ENCODE measurements at regions not wholly inside any gene's neighbourhood (a gene's known extent, or its start where the extent isn't known, plus 50 kb on each side); places are given as distances from the start of the nearest gene placed in this dataset.
"Not testable (repeated sequence)": the region's sequence is repeated elsewhere in the genome, so short reads cannot be mapped to it uniquely, and the experiment has no call there.

DNA sequence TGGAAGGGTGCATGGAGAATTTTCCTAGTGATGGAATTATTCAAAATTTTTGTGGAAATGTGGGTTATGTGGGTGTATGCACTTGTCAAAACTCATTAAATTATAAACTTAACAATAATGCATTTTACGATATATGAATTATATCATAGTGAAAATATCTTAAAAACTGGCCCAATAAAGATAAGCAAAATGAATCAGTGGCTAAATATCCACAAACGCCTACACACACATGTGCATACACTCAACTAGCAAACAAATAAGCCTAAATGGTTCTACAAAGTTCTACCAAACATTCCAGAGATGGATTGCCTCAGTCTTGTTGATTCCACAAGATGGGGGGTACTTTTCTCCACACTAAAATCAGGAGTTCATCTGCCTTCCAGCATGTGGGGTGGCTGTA is 349.5 kb downstream of the TSHZ3 start:
- no peak for DNase-seq (ENCODE audit: low read depth)
- no peak overlapping the region for H3K4me3 ChIP-seq (ENCODE audit: low read depth, low read length)

- no peak overlapping the region for H3K4me3 ChIP-seq (ENCODE audit: low read depth, low read length)
- no peak for DNase-seq (ENCODE audit: low read depth)
Measured at GRCh38 chr19:30997222-30997621, 352.0 kb downstream of the TSHZ3 start.

- no peak overlapping the region for H3K4me3 ChIP-seq (ENCODE audit: low read depth, low read length)
- no peak for DNase-seq (ENCODE audit: low read depth)
Measured at GRCh38 chr19:30978639-30979038, 370.6 kb downstream of the TSHZ3 start.

GRCh38 chr19:30969591-30969990 is 379.6 kb downstream of the TSHZ3 start:
- no peak for DNase-seq (ENCODE audit: low read depth)
- no peak overlapping the region for H3K4me3 ChIP-seq (ENCODE audit: low read depth, low read length)

- H3K4me3 ChIP-seq (ENCODE audit: low read depth, low read length) = no peak overlapping the region
- no peak for DNase-seq (ENCODE audit: low read depth)
Measured at GRCh38 chr19:30968841-30969399, 380.3 kb downstream of the TSHZ3 start.

GRCh38 chr19:30968210-30968609 is 381.0 kb downstream of the TSHZ3 start:
- DNase-seq (ENCODE audit: low read depth) = no peak
- no peak overlapping the region for H3K4me3 ChIP-seq (ENCODE audit: low read depth, low read length)

- no peak for DNase-seq (ENCODE audit: low read depth)
- H3K4me3 ChIP-seq (ENCODE audit: low read depth, low read length) = no peak overlapping the region
Measured at GRCh38 chr19:30966486-30966885, 382.8 kb downstream of the TSHZ3 start.

DNA sequence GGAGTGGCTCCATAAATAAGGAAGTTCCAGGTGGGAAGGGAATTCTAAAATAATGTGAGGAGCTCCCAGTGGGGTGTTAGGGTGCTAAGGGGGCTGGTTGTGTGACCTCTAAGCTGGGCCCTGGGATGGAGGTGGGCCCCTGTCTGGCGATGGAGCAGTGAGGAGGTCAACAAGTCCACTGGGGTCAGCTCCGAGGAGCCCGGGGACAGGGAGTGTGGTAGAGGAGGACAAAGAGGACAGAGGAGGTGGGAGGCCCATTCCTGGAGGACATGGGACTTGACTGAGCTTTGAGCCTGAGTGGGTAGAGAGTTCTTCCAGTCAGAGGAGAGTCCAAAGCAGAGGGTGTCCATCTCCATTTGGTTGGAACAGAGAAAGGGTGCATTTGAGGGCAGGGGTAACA is 390.2 kb downstream of the TSHZ3 start:
- no peak for DNase-seq (ENCODE audit: low read depth)
- H3K4me3 ChIP-seq (ENCODE audit: low read depth, low read length) = no peak overlapping the region

DNA sequence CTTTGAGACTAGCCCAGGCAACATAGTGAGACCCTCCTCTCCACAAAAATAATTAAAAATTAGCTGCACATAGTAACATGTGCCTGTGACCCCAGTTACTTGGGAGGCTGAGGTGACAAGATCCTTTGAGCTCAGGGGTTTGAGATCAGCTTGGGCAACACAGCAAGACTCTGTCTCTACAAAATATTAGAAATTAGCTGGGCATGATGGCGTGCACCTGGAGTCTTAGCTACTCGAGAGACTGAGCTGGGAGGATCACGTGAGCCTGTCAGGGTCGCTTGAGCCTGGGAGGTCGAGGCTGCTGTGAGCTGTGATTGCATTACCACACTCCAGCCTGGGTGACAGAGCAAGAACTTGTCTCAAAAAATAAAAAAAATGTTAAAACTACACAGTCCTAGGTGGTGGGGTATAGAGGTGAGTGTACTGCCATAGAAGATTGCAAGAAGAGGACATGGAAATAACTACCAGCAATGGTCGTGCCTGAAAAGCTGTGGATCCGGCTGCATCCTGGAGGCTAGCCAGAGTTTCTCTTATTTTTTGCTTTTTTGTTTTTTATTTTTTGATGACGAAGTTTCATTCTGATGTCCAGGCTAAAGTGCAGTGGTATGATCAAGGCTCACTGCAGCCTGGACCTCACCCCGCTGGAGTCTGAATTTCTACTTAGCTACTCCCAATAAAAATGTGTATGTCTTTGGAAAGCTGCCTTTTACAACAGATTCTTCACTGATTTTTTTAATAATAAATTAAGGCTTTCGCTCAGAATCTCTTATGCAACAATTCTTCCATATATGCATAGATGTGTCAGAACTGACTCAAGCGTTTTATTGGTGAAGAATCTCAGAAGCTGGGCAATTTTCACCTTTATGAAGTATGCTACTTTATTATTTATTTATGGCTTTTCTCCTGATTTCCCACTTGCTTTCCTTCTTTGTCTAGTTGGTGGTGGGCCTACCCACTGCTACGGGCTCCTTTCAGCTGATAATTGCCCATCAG is 393.8 kb downstream of the TSHZ3 start:
- H3K4me3 ChIP-seq (ENCODE audit: low read depth, low read length) = no peak overlapping the region
- DNase-seq (ENCODE audit: low read depth) = no peak

GRCh38 chr19:30944276-30944932 is 404.8 kb downstream of the TSHZ3 start:
- not testable (repeated sequence) for H3K4me3 ChIP-seq (ENCODE audit: low read depth, low read length); DNase-seq (ENCODE audit: low read depth)

DNA sequence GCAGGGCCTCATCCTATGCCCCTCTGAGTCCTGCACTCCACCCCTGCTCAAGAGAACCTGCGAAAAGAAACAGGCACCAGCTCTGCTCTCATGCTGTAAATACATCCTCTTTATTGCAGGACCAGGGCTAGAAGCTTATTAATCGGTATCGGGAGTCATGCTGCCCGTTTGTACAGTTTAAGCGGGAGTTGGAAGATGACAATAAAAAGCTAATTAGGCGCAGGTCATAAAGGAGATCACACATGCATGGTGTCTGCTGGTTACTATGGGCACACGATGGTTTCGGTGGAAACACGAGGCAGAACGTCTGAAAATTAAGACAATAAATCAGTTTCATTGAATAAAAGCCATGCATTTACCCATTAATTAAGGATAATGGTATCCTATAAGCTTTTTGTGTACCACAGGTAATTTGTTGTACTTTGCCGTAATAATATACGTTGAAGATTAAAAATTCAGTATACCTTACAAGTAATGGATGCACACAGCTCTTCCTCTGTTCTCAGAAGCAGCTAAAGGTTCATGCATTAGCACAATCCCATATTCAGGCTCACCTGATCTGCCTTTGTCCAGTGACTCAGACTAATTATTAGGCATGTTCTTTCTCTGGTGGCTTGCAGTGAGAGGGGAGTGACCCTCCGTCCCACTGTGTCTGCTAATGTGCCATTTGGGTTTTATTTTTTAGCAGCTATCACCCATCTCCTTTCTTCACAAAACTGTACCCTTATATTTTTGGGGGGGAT is 406.0 kb downstream of the TSHZ3 start:
- H3K4me3 ChIP-seq (ENCODE audit: low read depth, low read length) = no peak overlapping the region
- DNase-seq (ENCODE audit: low read depth) = no peak

DNA sequence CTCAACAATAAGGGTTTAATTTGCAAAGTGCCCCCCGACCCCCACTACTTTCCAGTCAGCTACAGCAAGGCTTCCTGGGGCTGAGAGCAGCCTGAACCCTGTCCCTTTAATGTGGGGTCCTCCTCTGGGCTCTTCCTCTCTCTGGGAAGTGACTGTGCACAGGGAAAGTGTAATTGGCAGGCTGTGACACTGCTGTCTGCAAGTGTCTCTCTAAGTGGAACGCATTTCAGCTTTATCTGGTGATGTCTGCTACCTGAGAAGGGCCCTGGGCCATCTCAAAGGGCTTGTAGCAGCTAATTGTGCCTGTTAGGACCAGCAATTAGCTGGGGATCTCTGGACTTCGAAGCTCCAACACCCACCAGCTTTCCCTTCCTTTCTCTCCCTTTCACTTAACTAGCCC is 406.6 kb downstream of the TSHZ3 start:
- no peak for DNase-seq (ENCODE audit: low read depth)
- H3K4me3 ChIP-seq (ENCODE audit: low read depth, low read length) = no peak overlapping the region

- H3K4me3 ChIP-seq (ENCODE audit: low read depth, low read length) = no peak overlapping the region
- no peak for DNase-seq (ENCODE audit: low read depth)
Measured at GRCh38 chr19:30941591-30941990, 407.6 kb downstream of the TSHZ3 start.

DNA sequence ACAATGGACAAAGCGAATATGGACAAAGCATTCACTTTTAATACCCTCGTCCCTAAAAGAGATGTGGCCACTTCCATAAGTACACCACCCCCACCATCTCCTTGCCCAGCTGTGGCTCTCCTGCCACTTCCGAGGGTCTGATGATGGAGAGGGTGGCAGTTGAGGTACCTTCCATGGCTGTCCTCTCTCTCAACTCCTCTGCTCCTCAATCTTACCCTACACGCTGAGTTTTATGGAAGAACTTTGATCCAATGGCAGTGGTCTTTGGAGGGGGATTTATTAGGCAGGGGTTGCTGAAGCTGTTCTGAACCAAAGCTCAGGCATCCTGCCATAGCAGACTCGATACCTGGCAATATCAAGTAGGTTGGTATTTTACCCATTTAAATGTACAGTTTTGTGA is 413.0 kb downstream of the TSHZ3 start:
- DNase-seq (ENCODE audit: low read depth) = no peak
- no peak overlapping the region for H3K4me3 ChIP-seq (ENCODE audit: low read depth, low read length)

DNA sequence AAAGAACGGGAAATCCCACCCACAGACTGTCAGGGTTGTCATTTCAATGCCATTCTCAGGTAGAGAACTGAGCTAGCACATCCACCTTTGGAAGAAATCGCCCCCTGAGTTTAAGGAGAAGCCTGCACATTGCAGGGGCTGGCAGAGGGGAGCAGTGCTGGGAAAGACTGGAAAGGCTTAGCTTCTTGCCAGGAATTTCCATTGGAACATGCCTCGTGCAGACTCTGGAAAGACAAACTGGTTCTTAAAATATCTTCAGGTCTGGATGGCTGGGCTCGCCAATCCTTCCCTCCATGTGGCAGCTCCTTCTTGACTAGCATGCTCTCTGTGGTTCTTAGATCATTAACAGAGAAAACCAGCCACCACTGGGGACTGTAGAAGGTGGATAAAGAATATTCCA is 414.1 kb downstream of the TSHZ3 start:
- no peak overlapping the region for H3K4me3 ChIP-seq (ENCODE audit: low read depth, low read length)

DNA sequence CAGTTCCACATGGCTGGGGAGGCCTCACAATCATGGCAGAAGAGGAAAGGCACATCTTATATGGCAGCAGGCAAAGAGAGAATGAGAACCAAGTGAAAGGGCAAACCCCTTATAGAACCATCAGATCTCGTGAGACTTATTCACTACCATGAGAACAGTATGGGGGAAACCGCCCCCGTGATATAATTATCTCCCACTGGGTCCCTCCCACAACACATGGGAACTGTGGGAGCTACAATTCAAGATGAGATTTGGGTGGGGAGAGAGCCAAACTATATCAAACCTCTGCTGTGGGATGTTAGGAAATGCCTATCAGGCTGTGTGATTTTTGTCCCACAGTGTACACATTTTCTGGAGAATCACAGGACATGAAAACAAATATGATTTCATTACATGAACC is 415.8 kb downstream of the TSHZ3 start:
- DNase-seq (ENCODE audit: low read depth); H3K4me3 ChIP-seq (ENCODE audit: low read depth, low read length): not testable (repeated sequence)

More for the DNA sequence above, 414.1 kb downstream of the TSHZ3 start:
- no peak for DNase-seq (ENCODE audit: low read depth)

GRCh38 chr19:30932854-30933253 is 416.4 kb downstream of the TSHZ3 start:
- no peak overlapping the region for H3K4me3 ChIP-seq (ENCODE audit: low read depth, low read length)
- no peak for DNase-seq (ENCODE audit: low read depth)

DNA sequence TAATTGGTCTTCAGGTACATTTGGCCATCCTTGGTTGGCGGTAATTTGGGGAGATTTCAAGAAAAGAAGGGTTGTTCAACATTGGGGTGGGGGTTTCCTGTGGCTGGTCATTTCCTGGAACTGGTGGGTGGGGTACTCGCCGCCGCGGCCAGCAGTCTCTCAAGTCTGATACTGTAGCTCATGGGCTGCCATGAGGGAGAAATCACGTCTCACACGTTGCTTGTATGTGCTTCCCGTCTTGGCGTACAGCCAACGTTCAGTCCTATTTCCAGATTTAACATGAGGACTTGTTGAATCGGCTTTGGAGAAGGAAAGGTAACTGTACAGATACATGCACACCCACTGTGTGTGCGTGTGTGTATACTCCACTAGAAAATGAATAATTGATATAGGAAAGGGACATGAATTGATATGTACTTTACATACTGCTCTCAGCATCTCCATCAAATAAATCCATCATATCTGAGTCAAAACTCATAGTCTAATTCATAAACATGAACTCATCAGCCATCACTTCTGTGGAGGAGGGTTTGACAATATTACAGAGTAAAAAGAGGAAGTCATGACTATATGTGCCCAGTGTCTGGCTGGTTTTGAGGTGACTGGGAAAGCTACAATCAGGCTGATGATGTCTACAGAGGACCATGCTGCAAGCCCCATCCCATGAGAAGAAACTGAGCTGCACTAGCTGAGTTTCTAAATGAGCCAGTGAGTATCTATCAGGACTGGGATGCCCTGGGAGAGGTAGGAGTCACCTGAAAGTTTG is 418.1 kb downstream of the TSHZ3 start:
- no peak for DNase-seq (ENCODE audit: low read depth)

GRCh38 chr19:30927705-30928104 is 421.5 kb downstream of the TSHZ3 start:
- no peak for DNase-seq (ENCODE audit: low read depth)
- no peak overlapping the region for H3K4me3 ChIP-seq (ENCODE audit: low read depth, low read length)

More for the DNA sequence above, 418.1 kb downstream of the TSHZ3 start:
- no peak overlapping the region for H3K4me3 ChIP-seq (ENCODE audit: low read depth, low read length)
